ENCODE measurements at regions not wholly inside any gene's neighbourhood (a gene's known extent, or its start where the extent isn't known, plus 50 kb on each side); places are given as distances from the start of the nearest gene placed in this dataset.

- Histone ChIP-seq H3K27ac (ENCODE audit: poor library complexity, severe bottlenecking) (no peak overlapping the region), H3K4me3 (ENCODE audit: severe bottlenecking) (no peak overlapping the region), H3K36me3 (ENCODE audit: low read depth) (no peaks in the 10 kb centered on the region), H3K4me1 (ENCODE audit: insufficient read depth, poor library complexity, severe bottlenecking) (no peaks in the 10 kb centered on the region), H3K27me3 (ENCODE audit: insufficient read depth, poor library complexity, severe bottlenecking) (no peaks in the 10 kb centered on the region), H3K9me3 (ENCODE audit: severe bottlenecking) (no peaks in the 10 kb centered on the region)
- ATAC-seq (ENCODE audit: low read depth) (no peak), DNase-seq (ENCODE audit: low spot score) (no peak)
- TF ChIP-seq, protein P1, sequence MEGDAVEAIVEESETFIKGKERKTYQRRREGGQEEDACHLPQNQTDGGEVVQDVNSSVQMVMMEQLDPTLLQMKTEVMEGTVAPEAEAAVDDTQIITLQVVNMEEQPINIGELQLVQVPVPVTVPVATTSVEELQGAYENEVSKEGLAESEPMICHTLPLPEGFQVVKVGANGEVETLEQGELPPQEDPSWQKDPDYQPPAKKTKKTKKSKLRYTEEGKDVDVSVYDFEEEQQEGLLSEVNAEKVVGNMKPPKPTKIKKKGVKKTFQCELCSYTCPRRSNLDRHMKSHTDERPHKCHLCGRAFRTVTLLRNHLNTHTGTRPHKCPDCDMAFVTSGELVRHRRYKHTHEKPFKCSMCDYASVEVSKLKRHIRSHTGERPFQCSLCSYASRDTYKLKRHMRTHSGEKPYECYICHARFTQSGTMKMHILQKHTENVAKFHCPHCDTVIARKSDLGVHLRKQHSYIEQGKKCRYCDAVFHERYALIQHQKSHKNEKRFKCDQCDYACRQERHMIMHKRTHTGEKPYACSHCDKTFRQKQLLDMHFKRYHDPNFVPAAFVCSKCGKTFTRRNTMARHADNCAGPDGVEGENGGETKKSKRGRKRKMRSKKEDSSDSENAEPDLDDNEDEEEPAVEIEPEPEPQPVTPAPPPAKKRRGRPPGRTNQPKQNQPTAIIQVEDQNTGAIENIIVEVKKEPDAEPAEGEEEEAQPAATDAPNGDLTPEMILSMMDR (IDR thresholded peaks at IDR 0.05; ENCODE audit: poor library complexity, severe bottlenecking), result no peak
Measured at GRCh38 chr1:221514806-221515205, 227.1 kb downstream of the DUSP10 start.

DNA sequence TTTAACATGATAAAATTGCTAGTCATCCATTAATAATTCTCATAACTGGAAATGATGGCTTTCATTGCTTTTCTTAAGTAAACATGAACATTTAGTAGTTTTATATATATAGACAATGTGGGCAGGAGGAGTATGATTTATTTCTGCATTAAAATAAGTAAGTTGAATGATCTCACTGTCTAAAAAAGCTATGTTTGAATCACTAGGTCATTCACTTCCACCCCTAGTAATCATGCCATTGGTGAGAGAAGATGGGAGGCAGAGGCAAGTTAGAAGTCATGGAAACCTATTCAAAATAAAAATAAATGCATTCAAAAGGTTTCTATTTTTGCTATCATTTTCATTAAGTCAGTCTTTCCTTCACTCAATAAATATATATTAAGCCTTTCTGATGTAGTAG is 226.4 kb downstream of the DUSP10 start:
- no peak overlapping the region for H3K27ac ChIP-seq (ENCODE audit: poor library complexity, severe bottlenecking)
- TF ChIP-seq, protein P1 (IDR thresholded peaks at IDR 0.05; ENCODE audit: poor library complexity, severe bottlenecking), result no peak
- no peak overlapping the region for H3K4me3 ChIP-seq (ENCODE audit: severe bottlenecking)
- H3K27me3 ChIP-seq (ENCODE audit: insufficient read depth, poor library complexity, severe bottlenecking), result no peaks in the 10 kb centered on the region
- no peak for ATAC-seq (ENCODE audit: low read depth)
- H3K36me3 ChIP-seq (ENCODE audit: low read depth), result no peaks in the 10 kb centered on the region
- no peak for DNase-seq (ENCODE audit: low spot score)
- H3K9me3 ChIP-seq (ENCODE audit: severe bottlenecking), result no peaks in the 10 kb centered on the region
- H3K4me1 ChIP-seq (ENCODE audit: insufficient read depth, poor library complexity, severe bottlenecking), result no peaks in the 10 kb centered on the region

- Histone ChIP-seq H3K36me3 (ENCODE audit: low read depth) (no peaks in the 10 kb centered on the region), H3K27me3 (ENCODE audit: insufficient read depth, poor library complexity, severe bottlenecking) (no peaks in the 10 kb centered on the region), H3K4me3 (ENCODE audit: severe bottlenecking) (no peak overlapping the region), H3K9me3 (ENCODE audit: severe bottlenecking) (no peaks in the 10 kb centered on the region), H3K4me1 (ENCODE audit: insufficient read depth, poor library complexity, severe bottlenecking) (no peaks in the 10 kb centered on the region), H3K27ac (ENCODE audit: poor library complexity, severe bottlenecking) (no peak overlapping the region)
- DNase-seq (ENCODE audit: low spot score), result no peak
- TF ChIP-seq, protein P1 (IDR thresholded peaks at IDR 0.05; ENCODE audit: poor library complexity, severe bottlenecking), result no peak
- no peak for ATAC-seq (ENCODE audit: low read depth)
Measured at GRCh38 chr1:221517961-221518360, 223.9 kb downstream of the DUSP10 start.

GRCh38 chr1:221520250-221520649 is 221.6 kb downstream of the DUSP10 start:
- DNase-seq (ENCODE audit: low spot score) (no peak), ATAC-seq (ENCODE audit: low read depth) (no peak)
- Histone ChIP-seq H3K4me3 (ENCODE audit: severe bottlenecking) (no peak overlapping the region), H3K27ac (ENCODE audit: poor library complexity, severe bottlenecking) (no peak overlapping the region), H3K27me3 (ENCODE audit: insufficient read depth, poor library complexity, severe bottlenecking) (no peaks in the 10 kb centered on the region), H3K4me1 (ENCODE audit: insufficient read depth, poor library complexity, severe bottlenecking) (no peaks in the 10 kb centered on the region), H3K36me3 (ENCODE audit: low read depth) (no peaks in the 10 kb centered on the region), H3K9me3 (ENCODE audit: severe bottlenecking) (no peaks in the 10 kb centered on the region)
- TF ChIP-seq, protein P1 (IDR thresholded peaks at IDR 0.05; ENCODE audit: poor library complexity, severe bottlenecking), result no peak

GRCh38 chr1:221521686-221522085 is 220.2 kb downstream of the DUSP10 start:
- H3K4me1 ChIP-seq (ENCODE audit: insufficient read depth, poor library complexity, severe bottlenecking), result no peaks in the 10 kb centered on the region
- H3K27ac ChIP-seq (ENCODE audit: poor library complexity, severe bottlenecking), result no peak overlapping the region
- DNase-seq (ENCODE audit: low spot score) (no peak), ATAC-seq (ENCODE audit: low read depth) (no peak)
- H3K9me3 ChIP-seq (ENCODE audit: severe bottlenecking), result no peaks in the 10 kb centered on the region
- no peaks in the 10 kb centered on the region for H3K36me3 ChIP-seq (ENCODE audit: low read depth)
- TF ChIP-seq, protein P1 (IDR thresholded peaks at IDR 0.05; ENCODE audit: poor library complexity, severe bottlenecking), result no peak
- H3K4me3 ChIP-seq (ENCODE audit: severe bottlenecking), result no peak overlapping the region
- no peaks in the 10 kb centered on the region for H3K27me3 ChIP-seq (ENCODE audit: insufficient read depth, poor library complexity, severe bottlenecking)

All from RWPE2 (cell line).